ENCODE measurements at regions not wholly inside any gene's neighbourhood (a gene's known extent, or its start where the extent isn't known, plus 50 kb on each side); places are given as distances from the start of the nearest gene placed in this dataset.
"Not testable (repeated sequence)": the region's sequence is repeated elsewhere in the genome, so short reads cannot be mapped to it uniquely, and the experiment has no call there.

DNA sequence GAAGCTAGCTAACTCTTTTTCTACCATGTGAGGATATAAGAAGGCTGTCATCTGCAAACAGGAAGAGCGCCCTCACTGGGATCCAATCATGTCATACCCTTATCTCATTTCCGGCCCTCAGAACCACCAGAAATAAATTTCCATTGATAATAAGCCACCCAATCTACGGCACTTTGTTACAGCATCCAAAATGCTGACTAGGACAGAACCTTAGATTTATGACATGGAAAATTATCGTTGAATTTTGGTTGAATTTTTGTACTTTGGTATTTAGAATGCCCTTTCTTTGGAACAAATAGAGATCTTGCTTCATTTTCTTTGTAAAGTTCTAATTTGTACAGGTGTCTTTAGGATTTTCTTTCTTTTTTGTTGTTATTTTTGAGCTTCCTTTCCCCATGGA is 53.3 kb upstream of the CYLC2 start:
- no peak for DNase-seq (ENCODE audit: low spot score)

DNA sequence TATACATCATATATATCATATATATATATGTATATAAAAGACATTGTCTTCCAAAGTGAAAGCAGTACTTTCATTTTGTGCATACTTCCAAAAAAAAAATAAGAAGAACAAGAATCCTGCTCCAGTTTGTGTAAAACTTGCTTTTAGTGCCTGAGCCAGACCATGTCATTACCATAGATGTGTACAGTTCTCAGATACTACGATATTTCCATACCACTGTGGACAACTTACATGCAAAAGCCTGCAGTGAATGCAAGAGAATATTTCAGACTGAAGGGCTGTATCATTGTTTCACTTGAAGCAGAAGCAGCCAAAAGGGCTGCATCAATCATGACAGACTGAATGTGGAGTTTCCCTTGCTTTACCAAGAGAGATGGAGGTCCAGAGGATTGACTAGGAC is 72.6 kb upstream of the CYLC2 start:
- no peak for DNase-seq (ENCODE audit: low spot score)

DNA sequence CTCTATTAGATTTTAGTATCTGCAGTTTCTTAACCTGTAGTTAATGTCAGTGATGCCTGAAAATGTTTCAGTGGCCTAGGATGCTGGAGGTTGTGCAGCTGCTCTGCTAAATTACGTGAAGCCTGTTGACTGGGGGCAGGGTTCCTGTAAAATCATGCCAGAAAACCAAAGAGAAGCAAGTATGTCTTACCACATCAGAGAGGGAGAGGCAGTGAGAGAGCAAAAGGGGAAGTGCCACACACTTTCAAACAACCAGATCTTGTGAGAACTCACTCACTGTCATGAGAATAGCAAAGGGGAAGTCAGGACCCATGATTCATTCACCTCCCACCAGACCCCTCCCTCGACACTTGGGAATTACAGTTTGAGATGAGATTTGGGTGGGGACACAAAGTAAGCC is 83.9 kb upstream of the CYLC2 start:
- DNase-seq (ENCODE audit: low spot score) = no peak

DNA sequence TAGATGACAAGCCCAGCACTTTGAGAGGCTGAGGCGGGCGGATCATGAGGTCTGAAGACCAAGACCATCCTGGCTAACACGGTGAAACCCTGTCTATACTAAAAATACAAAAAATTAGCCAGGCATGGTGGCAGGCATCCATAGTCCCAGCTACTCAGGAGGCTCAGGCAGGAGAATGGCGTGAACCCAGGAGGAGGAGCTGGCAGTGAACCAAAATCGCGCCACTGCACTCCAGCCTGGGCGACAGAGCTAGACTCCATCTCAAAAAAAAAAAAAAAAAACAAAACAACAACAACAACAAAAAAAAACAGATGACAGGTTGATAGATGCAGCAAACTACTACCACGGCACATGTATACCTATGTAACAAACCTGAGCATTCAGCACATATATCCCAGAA is 89.3 kb upstream of the CYLC2 start:
- DNase-seq (ENCODE audit: low spot score) = not testable (repeated sequence)

DNA sequence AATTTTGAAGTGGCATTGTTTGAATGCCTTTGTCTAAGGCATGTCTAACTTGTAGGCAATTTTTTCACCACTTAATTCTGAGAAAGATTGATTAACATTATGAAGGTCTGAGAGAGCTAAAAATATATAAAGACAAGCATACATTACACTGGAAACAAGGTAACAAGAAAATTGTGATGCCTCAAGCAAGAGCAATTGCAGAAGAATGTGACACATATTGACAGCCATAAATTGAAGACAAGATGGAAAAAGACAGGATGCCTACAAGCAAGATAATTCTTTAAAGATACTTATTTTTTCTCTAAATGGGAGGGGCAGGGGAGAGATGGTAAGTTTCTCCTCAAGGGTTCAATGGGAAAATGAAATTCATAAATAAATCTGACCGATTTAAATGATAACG is 103.1 kb upstream of the CYLC2 start:
- DNase-seq (ENCODE audit: low spot score) = no peak

DNA sequence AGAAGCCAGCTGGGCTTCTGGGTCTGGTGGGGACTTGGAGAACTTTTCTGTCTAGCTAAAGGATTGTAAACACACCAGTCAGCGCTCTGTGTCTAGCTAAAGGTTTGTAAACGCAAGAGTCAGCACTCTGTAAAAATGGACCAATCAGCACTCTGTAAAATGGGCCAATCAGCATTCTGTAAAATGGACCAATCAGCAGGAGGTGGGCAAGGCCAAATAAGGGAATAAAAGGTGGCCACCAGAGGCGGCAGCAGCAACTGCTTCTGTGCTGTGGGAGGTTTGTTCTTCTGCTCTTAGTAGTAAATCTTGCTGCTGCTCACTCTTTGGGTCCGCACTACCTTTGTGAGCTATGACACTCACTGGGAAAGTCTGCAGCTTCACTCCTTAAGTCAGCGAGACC is 106.4 kb upstream of the CYLC2 start:
- DNase-seq (ENCODE audit: low spot score) = not testable (repeated sequence)

DNA sequence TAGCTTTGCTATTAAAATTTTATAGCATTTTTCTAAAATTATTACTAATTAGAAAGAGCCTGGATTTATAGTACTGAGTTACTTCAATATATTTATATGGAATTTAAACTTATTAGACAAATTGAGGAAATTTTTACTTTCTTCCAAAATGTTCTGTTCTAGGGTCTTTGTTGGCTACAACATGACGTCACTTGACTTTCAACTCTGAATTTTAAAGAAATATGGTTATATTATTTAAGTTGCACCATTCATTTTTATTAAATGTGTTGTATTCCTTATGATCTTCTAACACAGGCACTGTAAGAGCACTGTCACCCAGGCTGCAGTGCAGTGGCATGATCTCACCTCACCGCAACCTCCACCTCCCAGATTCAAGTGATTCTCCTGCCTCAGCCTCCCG is 119.4 kb upstream of the CYLC2 start:
- DNase-seq (ENCODE audit: low spot score) = no peak

DNA sequence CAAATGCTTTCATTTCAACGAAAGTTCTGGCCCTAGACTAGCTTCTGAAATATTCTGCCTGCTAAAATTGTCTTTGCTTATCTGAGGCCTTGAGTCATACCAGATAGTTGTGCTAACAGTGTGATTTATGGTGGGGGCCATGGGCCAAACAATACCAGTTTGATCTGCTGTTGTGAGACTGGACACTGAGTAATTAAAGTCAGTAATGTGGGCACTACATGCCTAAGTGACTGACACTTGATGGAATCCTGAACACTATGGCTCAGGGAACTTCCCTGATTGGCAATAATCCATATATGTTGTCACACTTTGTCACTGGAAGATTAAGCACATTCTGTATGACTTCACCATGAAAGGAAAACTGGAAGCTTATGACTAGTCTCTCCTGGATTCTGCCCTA is 127.6 kb upstream of the CYLC2 start:
- DNase-seq (ENCODE audit: low spot score) = no peak

DNA sequence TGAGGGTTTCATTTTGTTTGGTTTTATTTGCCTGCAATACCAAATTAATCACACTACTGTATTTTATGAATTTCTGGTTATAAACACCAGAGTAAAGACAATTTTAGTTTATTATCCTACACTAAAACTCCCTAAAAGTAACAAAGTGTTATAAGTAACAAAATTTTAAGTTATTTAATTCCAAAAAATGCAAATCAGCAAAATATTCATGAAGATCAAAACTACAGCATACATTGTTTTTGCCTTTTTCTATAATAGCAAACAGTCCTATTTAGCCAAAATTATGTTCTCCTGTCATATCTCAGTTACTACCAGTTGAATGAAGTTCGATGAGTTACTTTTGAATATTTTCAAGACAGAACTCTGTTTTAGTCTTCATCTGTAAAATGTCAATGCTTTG is 132.7 kb upstream of the CYLC2 start:
- no peak for DNase-seq (ENCODE audit: low spot score)

DNA sequence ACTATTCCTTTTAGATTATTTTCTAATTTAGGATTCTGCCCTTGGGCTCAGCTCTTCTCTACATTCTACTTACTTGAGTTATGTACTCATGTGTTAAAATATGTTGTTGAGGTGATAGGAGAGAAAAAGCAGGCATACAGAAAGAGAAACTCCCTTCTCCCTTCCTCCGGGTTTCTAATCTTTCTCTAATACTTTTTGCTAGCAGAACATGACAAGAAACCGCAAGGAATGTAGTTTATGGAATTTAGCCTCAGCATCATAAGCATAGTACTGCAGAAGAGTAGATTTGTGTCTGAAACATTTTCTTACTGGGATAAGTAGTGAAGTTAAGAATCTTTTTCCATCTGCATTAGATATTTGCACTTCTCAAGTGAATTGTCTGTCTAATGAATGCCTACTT is 139.5 kb upstream of the CYLC2 start:
- no peak for DNase-seq (ENCODE audit: low spot score)

DNA sequence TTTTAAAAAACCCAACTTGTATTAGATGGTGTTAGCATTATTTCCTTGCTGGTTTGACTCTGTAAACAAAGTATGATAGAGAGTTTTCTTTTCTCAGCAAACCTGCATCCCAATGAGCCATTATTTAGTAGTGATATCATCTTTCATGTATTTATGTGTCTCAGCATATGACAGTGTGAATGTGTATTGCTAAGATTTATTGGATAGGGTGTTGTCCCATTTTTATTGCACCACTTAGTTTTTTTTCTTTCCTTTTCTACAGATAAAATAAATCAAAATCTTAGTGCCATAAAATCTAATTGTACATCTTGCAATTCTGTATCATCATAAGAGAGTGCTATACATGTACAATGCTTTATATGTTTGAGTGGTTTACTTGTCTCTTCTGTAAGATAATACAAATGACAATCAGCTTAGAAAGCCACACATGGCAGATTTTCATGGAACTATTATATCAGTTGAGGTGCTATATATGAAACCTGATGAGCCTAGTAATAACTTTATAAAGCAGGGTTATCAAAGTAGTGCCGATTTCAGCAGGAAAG is 149.2 kb upstream of the CYLC2 start:
- no peak for DNase-seq (ENCODE audit: low spot score)

DNA sequence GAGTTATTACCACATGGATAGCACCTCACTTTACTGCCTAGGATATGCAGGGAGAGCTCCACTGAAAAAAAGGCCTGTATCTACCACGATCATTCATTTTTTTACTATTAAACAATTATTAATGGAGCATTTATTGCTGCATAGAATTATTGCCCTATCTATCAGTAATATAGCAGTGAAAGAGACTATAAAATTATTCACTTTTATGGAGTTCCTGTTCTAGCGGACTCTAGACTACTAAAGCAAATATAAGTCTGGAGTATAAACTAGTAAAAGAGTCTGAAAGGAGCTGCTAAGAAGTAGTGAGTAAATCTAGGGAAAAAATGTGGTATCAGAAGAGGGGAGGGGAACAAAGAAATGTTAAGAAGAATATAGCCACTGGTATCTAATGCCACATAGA is 150.4 kb upstream of the CYLC2 start:
- no peak for DNase-seq (ENCODE audit: low spot score)

DNA sequence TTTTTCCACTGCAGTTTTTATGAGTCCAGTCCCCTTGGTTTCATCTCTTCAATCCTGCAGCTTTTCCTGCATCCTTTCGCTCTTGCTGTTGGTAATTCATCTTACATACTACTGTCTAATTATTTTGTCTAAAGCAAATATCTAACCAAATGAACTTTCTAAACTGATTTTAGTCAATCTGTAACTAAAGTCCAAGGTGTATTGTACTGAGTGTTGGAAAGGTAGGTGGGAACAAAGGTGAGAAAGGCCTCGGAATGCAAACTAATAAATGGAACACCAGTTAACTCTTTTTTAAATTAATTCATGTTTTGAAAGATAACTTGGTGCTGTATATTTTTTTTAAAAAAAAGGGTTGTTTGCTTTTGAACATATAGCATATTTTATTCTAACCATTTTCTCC is 152.7 kb upstream of the CYLC2 start:
- no peak for DNase-seq (ENCODE audit: low spot score)

DNA sequence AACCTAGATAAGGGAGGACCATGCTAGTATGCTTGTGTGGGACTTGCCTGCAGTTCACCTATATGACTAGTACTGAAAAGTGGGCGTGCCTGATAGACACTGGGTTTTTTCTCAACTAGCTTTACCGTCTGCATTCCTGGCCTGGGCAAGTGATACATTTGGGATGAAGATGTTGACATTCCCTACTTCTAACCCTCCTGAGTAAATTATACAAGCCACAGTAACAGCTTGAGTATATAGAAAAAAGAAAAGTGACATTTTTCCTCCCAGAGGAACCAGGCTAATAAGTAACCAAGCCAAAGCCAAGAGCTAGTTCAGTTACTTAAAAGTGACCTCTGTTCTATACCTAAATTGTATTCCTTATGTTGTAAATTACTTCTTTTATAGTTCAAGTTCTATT is 153.8 kb upstream of the CYLC2 start:
- no peak for DNase-seq (ENCODE audit: low spot score)

DNA sequence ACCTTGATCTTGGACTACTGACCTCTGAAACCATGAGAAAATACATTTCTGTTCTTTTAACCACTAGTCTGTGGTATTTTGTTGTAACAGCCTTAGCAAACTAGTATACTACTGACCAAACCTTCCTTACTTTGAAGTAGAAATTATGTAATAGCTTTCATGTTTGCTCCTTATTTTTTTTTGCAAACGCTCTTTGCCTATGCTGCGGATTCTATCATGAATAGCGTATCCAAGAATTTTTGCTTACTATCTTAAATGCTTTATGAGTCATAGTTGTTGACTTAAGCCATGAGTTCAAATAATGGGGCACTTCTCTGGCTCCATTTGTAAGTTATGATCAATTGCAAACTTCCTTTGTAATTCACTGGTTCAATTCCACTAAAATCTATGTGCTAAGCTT is 154.8 kb upstream of the CYLC2 start:
- no peak for DNase-seq (ENCODE audit: low spot score)

DNA sequence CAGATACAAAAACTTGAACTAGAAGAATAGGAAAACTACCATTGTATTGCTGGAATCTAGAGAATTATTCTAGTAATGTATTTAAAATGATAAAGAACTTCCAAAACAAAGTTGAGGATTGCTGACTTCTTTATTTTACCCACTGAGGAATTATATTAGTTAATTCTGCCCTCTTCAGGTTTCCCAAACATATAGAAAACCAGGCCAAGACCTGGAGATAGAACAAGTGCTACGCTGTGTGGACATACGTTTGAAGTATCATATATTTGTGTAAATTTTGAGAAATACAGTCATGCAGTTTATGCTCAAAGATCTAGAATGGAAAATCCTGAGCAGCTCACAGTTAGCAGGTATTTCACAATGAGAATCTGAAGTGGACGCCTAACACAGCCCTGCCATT is 162.3 kb upstream of the CYLC2 start:
- DNase-seq (ENCODE audit: low spot score) = no peak

DNA sequence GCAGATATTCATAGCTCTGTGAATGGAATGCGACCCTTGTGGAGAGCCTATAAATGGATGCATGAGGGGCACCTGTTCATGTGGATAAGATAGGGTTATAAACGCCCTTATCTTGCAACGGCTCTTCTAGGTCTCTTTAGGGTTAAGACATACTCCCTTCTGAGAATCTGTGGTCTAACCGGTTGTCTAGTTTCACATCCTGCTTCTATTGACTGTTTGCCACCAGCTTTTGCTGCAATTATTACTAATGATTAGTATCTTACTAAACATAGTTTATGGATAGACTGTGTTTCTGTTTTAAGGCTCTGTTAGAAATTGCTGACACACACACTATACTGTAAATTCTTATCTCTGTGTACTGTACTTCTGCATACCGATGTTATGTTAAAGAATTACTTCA is 198.9 kb upstream of the CYLC2 start:
- DNase-seq (ENCODE audit: low spot score) = no peak

DNA sequence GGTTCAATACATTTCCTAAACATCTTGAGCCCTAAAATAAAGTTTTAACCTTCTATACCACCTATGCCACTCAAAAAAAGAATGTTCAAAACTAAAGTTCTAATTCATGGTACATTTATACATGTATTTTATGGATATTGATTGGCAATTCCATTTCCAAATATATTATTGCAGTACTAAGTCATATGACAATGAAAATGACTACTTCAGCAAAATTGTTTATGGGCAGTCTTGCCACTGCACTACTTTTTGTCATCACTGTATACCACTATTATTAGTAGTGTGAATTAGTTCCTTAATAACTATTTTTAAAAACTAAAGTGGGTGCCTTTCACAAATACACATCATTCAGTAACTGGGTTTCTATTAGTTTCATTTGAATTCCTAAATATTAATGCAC is 199.6 kb upstream of the CYLC2 start:
- DNase-seq (ENCODE audit: low spot score) = no peak

DNA sequence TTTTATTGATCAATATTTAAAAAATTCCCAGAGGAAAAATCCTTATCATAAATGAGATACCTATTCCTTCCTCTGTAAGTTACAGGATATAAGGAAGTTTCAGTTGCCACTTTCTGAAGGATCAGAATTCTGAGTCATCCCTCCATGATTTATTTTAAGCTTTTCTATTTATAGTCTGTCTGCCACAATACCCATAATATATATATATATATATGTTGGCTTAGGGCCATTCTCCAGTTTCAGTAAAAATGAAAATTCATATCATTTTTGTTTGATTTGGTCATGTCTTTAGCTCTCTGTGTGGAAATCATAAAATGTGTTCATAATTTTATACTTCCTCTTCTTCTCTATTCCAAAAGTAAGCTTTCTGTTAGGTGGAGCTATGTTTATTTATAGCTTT is 215.8 kb upstream of the CYLC2 start:
- no peak for DNase-seq (ENCODE audit: low spot score)

DNA sequence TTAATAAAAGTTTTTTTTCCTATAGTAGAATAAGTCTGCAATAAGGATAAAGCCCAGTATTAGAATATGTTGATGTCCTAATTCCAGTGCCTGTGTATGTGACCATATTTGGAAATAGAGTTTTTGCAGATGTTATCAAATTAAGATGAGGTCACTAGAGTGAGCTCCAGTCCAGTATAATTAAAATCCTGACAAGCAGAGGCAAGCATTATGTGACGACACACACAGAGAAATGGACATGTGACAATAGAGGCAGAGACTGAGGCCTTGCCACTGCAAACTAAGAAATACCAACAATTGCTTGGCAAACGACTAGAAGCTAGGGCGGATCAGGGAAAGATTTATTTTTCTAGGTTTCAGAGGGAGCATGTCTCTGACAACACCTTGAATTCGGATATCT is 216.4 kb upstream of the CYLC2 start:
- DNase-seq (ENCODE audit: low spot score) = no peak

DNA sequence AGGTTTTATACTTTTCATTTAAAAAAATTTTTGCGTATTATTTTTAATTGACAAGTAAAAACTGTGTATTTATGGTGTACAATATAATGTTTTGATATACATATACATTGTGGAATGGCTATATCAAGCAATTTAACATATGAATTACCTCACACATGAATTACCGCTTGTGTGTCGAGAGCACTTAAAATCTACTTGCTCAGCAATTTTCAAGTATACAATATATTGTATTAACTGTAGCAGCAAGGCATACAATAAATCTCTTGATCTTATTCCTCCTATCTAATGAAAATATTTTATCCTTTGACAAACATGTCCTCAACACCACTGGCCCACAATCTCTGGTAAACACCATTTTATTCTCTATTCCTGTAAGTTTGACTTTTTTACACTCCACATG is 224.4 kb upstream of the CYLC2 start:
- DNase-seq (ENCODE audit: low spot score) = no peak

DNA sequence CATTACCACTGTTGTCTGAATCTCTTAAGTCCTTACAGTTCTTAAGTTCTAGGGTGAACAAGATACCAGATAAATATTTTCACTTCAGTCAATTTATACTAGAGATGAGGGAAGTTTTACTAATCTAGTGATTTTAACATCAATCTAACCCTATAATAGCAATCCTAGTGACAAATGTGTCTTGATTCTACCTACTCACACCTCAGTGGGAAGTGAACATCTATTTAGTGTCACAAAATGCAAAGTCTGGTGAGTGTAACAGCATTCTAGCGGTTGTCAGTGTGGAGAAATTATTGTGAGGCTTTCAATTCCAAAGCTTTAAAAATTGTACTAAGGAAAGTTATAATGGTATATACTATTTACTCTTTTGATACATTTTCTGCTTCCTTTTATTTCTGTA is 225.8 kb upstream of the CYLC2 start:
- no peak for DNase-seq (ENCODE audit: low spot score)

DNA sequence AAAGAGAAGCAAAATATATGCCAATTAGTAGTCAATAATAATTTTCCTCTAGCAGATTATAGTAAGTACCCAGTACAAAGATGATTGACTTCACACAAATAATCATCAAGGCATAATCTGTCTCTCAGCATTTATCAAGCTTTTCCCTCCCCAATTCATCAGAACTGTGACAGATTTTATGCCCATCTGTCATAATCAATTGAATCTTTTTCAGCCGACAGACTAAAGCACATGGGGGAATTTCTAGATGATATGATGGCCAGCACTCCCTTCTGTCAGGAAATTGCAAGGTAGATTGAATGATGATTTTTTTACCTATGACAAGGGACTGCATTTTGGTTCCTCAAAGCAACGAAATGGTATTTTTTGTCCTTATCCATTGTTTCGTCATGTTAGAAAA is 227.1 kb upstream of the CYLC2 start:
- no peak for DNase-seq (ENCODE audit: low spot score)

DNA sequence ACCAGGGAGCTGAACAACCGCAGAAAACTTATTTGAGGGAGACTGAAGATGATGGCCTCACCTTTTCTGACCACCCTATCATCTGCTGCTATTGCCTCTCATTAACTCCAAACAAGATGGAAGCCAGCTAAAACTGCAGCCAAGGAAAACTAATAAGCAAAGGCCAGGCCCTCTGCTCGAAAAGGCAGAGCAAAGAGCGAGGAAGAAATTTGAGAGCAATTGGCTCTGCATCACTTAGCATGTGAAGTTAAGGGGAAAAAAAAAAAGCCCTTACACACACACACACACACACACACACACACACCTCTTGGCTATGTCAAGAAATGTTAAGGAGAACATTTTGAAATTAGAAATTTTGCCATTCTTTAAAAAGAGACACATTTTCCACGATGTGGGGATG is 228.1 kb upstream of the CYLC2 start:
- no peak for DNase-seq (ENCODE audit: low spot score)

DNA sequence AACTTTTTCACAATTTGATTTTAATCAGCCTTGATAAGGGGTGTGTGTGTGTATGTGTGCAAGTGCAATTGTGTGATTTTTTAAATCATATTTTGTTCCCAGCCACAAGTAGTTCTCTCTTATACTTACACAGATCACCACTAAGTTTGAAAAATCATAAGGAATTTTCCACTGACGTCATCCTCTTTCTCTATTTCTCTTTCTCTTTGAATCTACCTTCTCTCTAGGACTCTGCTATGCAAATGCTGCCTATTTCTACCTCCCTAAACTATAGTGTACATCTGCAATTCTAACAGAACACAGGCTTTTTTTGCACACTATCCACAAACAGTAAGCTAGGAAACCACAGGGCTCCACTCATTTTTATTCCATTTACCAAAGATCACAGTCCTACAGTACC is 254.6 kb upstream of the CYLC2 start:
- DNase-seq (ENCODE audit: low spot score) = no peak

Data from HuH-7.5 (cell line).